ENCODE measurements at regions not wholly inside any gene's neighbourhood (a gene's known extent, or its start where the extent isn't known, plus 50 kb on each side); places are given as distances from the start of the nearest gene placed in this dataset.
"Not testable (repeated sequence)": the region's sequence is repeated elsewhere in the genome, so short reads cannot be mapped to it uniquely, and the experiment has no call there.

GRCh38 chr3:81998907-81999306, 237.5 kb upstream of the GBE1 start:
- ATAC-seq (replicated peaks in 1 of 4) (no peak), DNase-seq (no peak)
- H3K36me3 ChIP-seq (ENCODE audit: control insufficient read depth in 2 of 2, extremely low read depth in 1 of 2, insufficient read depth in 1 of 2, low read length in 1 of 2), result no peaks in the 10 kb centered on the region
- no CpG with 5 or more reads among the region's 3 CpGs for WGBS (ENCODE audit: insufficient coverage)
- no peaks in the 10 kb centered on the region for H3K4me1 Mint-ChIP-seq
- H3K4me3 Mint-ChIP-seq, result no peak overlapping the region
- H3K4me1 ChIP-seq (ENCODE audit: control insufficient read depth in 1 of 2, extremely low read depth in 1 of 2, insufficient read depth in 2 of 2, low read length in 2 of 2), result no peaks in the 10 kb centered on the region
- CTCF ChIA-PET, result no interaction called here
- no peaks in the 10 kb centered on the region for H3K36me3 Mint-ChIP-seq
- peaks cover 0 to 14% (median 0%) of the 10 kb centered on the region in 3 donors for H3K9me3 Mint-ChIP-seq
- H3K27me3 Mint-ChIP-seq, result no peaks in the 10 kb centered on the region
- no peak overlapping the region for H3K4me3 ChIP-seq (ENCODE audit: control insufficient read depth in 1 of 2, extremely low read depth in 1 of 2, low read length in 1 of 2)
- no peaks in the 10 kb centered on the region for H3K27me3 ChIP-seq (replicated peaks in 1 of 2; ENCODE audit: control insufficient read depth in 2 of 2, extremely low read depth in 1 of 2, insufficient read depth in 2 of 2, low read length in 1 of 2)
- H3K27ac Mint-ChIP-seq, result no peak overlapping the region
- H3K9me3 ChIP-seq, result no peaks in the 10 kb centered on the region
- no peak overlapping the region for H3K27ac ChIP-seq (ENCODE audit: low read length)
- POLR2A ChIA-PET, result no interaction called here

- H3K36me3 Mint-ChIP-seq, result no peaks in the 10 kb centered on the region
- no peaks in the 10 kb centered on the region for H3K4me1 ChIP-seq (ENCODE audit: control insufficient read depth in 1 of 2, extremely low read depth in 1 of 2, insufficient read depth in 2 of 2, low read length in 2 of 2)
- no peak overlapping the region for H3K4me3 Mint-ChIP-seq
- H3K4me3 ChIP-seq (ENCODE audit: control insufficient read depth in 1 of 2, extremely low read depth in 1 of 2, low read length in 1 of 2), result no peak overlapping the region
- no peaks in the 10 kb centered on the region for H3K9me3 ChIP-seq
- H3K4me1 Mint-ChIP-seq, result no peaks in the 10 kb centered on the region
- H3K27ac ChIP-seq (ENCODE audit: low read length), result no peak overlapping the region
- H3K27ac Mint-ChIP-seq, result no peak overlapping the region
- WGBS (ENCODE audit: insufficient coverage), result 50% methylated on average over 1 of the region's 2 CpGs
- ChIA-PET CTCF (no interaction called here), POLR2A (interaction anchor here in 1 of 2 donors (0.5 kb wide), 1 partner anchor 371 kb away, joined by 3 read pairs; no protein-coding TSS in a partner anchor)
- DNase-seq (no peak), ATAC-seq (replicated peaks in 1 of 4) (no peak)
- no peaks in the 10 kb centered on the region for H3K27me3 Mint-ChIP-seq
- H3K27me3 ChIP-seq (replicated peaks in 1 of 2; ENCODE audit: control insufficient read depth in 2 of 2, extremely low read depth in 1 of 2, insufficient read depth in 2 of 2, low read length in 1 of 2), result no peaks in the 10 kb centered on the region
- peaks cover 0 to 14% (median 0%) of the 10 kb centered on the region in 3 donors for H3K9me3 Mint-ChIP-seq
- no peaks in the 10 kb centered on the region for H3K36me3 ChIP-seq (ENCODE audit: control insufficient read depth in 2 of 2, extremely low read depth in 1 of 2, insufficient read depth in 1 of 2, low read length in 1 of 2)
Observed at GRCh38 chr3:81998139-81998755, 236.8 kb upstream of the GBE1 start.

GRCh38 chr3:81997390-81997789, 235.9 kb upstream of the GBE1 start:
- Histone ChIP-seq H3K9me3 (no peaks in the 10 kb centered on the region), H3K4me3 (ENCODE audit: control insufficient read depth in 1 of 2, extremely low read depth in 1 of 2, low read length in 1 of 2) (no peak overlapping the region), H3K4me1 (ENCODE audit: control insufficient read depth in 1 of 2, extremely low read depth in 1 of 2, insufficient read depth in 2 of 2, low read length in 2 of 2) (no peaks in the 10 kb centered on the region), H3K27ac (ENCODE audit: low read length) (no peak overlapping the region), H3K36me3 (ENCODE audit: control insufficient read depth in 2 of 2, extremely low read depth in 1 of 2, insufficient read depth in 1 of 2, low read length in 1 of 2) (no peaks in the 10 kb centered on the region), H3K27me3 (replicated peaks in 1 of 2; ENCODE audit: control insufficient read depth in 2 of 2, extremely low read depth in 1 of 2, insufficient read depth in 2 of 2, low read length in 1 of 2) (no peaks in the 10 kb centered on the region)
- Mint-ChIP-seq H3K27ac (no peak overlapping the region), H3K4me3 (no peak overlapping the region), H3K9me3 (peaks cover 0 to 14% (median 0%) of the 10 kb centered on the region in 3 donors), H3K36me3 (no peaks in the 10 kb centered on the region), H3K4me1 (no peaks in the 10 kb centered on the region), H3K27me3 (no peaks in the 10 kb centered on the region)
- POLR2A ChIA-PET, result no interaction called here
- no peak for DNase-seq
- CTCF ChIA-PET, result no interaction called here
- no CpG with 5 or more reads among the region's 2 CpGs for WGBS (ENCODE audit: insufficient coverage)
- ATAC-seq (replicated peaks in 1 of 4), result no peak

GRCh38 chr3:81995329-81995728, 233.9 kb upstream of the GBE1 start:
- Mint-ChIP-seq H3K9me3 (peaks cover 0 to 14% (median 0%) of the 10 kb centered on the region in 3 donors), H3K4me3 (no peak overlapping the region), H3K36me3 (no peaks in the 10 kb centered on the region), H3K4me1 (no peaks in the 10 kb centered on the region), H3K27me3 (no peaks in the 10 kb centered on the region), H3K27ac (no peak overlapping the region)
- Histone ChIP-seq H3K27me3 (replicated peaks in 1 of 2; ENCODE audit: control insufficient read depth in 2 of 2, extremely low read depth in 1 of 2, insufficient read depth in 2 of 2, low read length in 1 of 2) (no peaks in the 10 kb centered on the region), H3K4me3 (ENCODE audit: control insufficient read depth in 1 of 2, extremely low read depth in 1 of 2, low read length in 1 of 2) (no peak overlapping the region), H3K4me1 (ENCODE audit: control insufficient read depth in 1 of 2, extremely low read depth in 1 of 2, insufficient read depth in 2 of 2, low read length in 2 of 2) (no peaks in the 10 kb centered on the region), H3K9me3 (no peaks in the 10 kb centered on the region), H3K36me3 (ENCODE audit: control insufficient read depth in 2 of 2, extremely low read depth in 1 of 2, insufficient read depth in 1 of 2, low read length in 1 of 2) (no peaks in the 10 kb centered on the region), H3K27ac (ENCODE audit: low read length) (no peak overlapping the region)
- ChIA-PET CTCF (interaction anchor here in 1 of 2 donors (0.6 kb wide), 1 partner anchor 86 kb away, joined by 4 read pairs; no protein-coding TSS in a partner anchor), POLR2A (no interaction called here)
- 88% methylated on average over 1 of the region's 2 CpGs for WGBS (ENCODE audit: insufficient coverage)
- ATAC-seq (replicated peaks in 1 of 4) (no peak), DNase-seq (no peak)

- H3K4me3 Mint-ChIP-seq, result no peak overlapping the region
- no peaks in the 10 kb centered on the region for H3K36me3 Mint-ChIP-seq
- H3K27me3 Mint-ChIP-seq, result no peaks in the 10 kb centered on the region
- 67% methylated on average over 1 of the region's 2 CpGs for WGBS (ENCODE audit: insufficient coverage)
- no peaks in the 10 kb centered on the region for H3K9me3 ChIP-seq
- H3K36me3 ChIP-seq (ENCODE audit: control insufficient read depth in 2 of 2, extremely low read depth in 1 of 2, insufficient read depth in 1 of 2, low read length in 1 of 2), result no peaks in the 10 kb centered on the region
- POLR2A ChIA-PET, result no interaction called here
- H3K27ac ChIP-seq (ENCODE audit: low read length), result no peak overlapping the region
- no peak for ATAC-seq (replicated peaks in 1 of 4)
- no peak overlapping the region for H3K27ac Mint-ChIP-seq
- no peaks in the 10 kb centered on the region for H3K4me1 ChIP-seq (ENCODE audit: control insufficient read depth in 1 of 2, extremely low read depth in 1 of 2, insufficient read depth in 2 of 2, low read length in 2 of 2)
- peaks cover 0 to 3% (median 0%) of the 10 kb centered on the region in 3 donors for H3K9me3 Mint-ChIP-seq
- CTCF ChIA-PET, result no interaction called here
- DNase-seq, result no peak
- no peaks in the 10 kb centered on the region for H3K27me3 ChIP-seq (replicated peaks in 1 of 2; ENCODE audit: control insufficient read depth in 2 of 2, extremely low read depth in 1 of 2, insufficient read depth in 2 of 2, low read length in 1 of 2)
- H3K4me3 ChIP-seq (ENCODE audit: control insufficient read depth in 1 of 2, extremely low read depth in 1 of 2, low read length in 1 of 2), result no peak overlapping the region
- no peaks in the 10 kb centered on the region for H3K4me1 Mint-ChIP-seq
Observed at GRCh38 chr3:81989758-81990157, 228.3 kb upstream of the GBE1 start.

GRCh38 chr3:81989274-81989673, 227.8 kb upstream of the GBE1 start:
- no CpG with 5 or more reads among the region's 3 CpGs for WGBS (ENCODE audit: insufficient coverage)
- H3K4me1 Mint-ChIP-seq, result no peaks in the 10 kb centered on the region
- no peak overlapping the region for H3K4me3 Mint-ChIP-seq
- no peaks in the 10 kb centered on the region for H3K36me3 ChIP-seq (ENCODE audit: control insufficient read depth in 2 of 2, extremely low read depth in 1 of 2, insufficient read depth in 1 of 2, low read length in 1 of 2)
- peaks cover 0 to under 1% (median 0%) of the 10 kb centered on the region in 3 donors for H3K9me3 Mint-ChIP-seq
- ChIA-PET CTCF (no interaction called here), POLR2A (no interaction called here)
- no peaks in the 10 kb centered on the region for H3K4me1 ChIP-seq (ENCODE audit: control insufficient read depth in 1 of 2, extremely low read depth in 1 of 2, insufficient read depth in 2 of 2, low read length in 2 of 2)
- H3K36me3 Mint-ChIP-seq, result no peaks in the 10 kb centered on the region
- H3K27ac ChIP-seq (ENCODE audit: low read length), result no peak overlapping the region
- no peak overlapping the region for H3K27ac Mint-ChIP-seq
- no peaks in the 10 kb centered on the region for H3K9me3 ChIP-seq
- no peak for DNase-seq
- H3K27me3 Mint-ChIP-seq, result no peaks in the 10 kb centered on the region
- no peak overlapping the region for H3K4me3 ChIP-seq (ENCODE audit: control insufficient read depth in 1 of 2, extremely low read depth in 1 of 2, low read length in 1 of 2)
- no peaks in the 10 kb centered on the region for H3K27me3 ChIP-seq (replicated peaks in 1 of 2; ENCODE audit: control insufficient read depth in 2 of 2, extremely low read depth in 1 of 2, insufficient read depth in 2 of 2, low read length in 1 of 2)
- no peak for ATAC-seq (replicated peaks in 1 of 4)

GRCh38 chr3:81987412-81987811, 226.0 kb upstream of the GBE1 start:
- not testable (repeated sequence) for H3K4me1 ChIP-seq (ENCODE audit: control insufficient read depth in 1 of 2, extremely low read depth in 1 of 2, insufficient read depth in 2 of 2, low read length in 2 of 2); DNase-seq; H3K4me3 Mint-ChIP-seq; H3K4me3 ChIP-seq (ENCODE audit: control insufficient read depth in 1 of 2, extremely low read depth in 1 of 2, low read length in 1 of 2); H3K36me3 ChIP-seq (ENCODE audit: control insufficient read depth in 2 of 2, extremely low read depth in 1 of 2, insufficient read depth in 1 of 2, low read length in 1 of 2); H3K27me3 ChIP-seq (replicated peaks in 1 of 2; ENCODE audit: control insufficient read depth in 2 of 2, extremely low read depth in 1 of 2, insufficient read depth in 2 of 2, low read length in 1 of 2); H3K36me3 Mint-ChIP-seq; H3K9me3 ChIP-seq; H3K4me1 Mint-ChIP-seq; ATAC-seq (replicated peaks in 1 of 4); H3K27me3 Mint-ChIP-seq; H3K27ac ChIP-seq (ENCODE audit: low read length); H3K9me3 Mint-ChIP-seq; H3K27ac Mint-ChIP-seq
- ChIA-PET CTCF (interaction anchor here (0.6 to 0.7 kb wide), 2 partner anchors 24 to 628 kb away, joined by 4 to 10 read pairs; no protein-coding TSS in a partner anchor), POLR2A (interaction anchor here in 1 of 2 donors (0.6 kb wide), 1 partner anchor 155 kb away, joined by 4 read pairs; no protein-coding TSS in a partner anchor)
- 90% methylated on average over 9 of the region's 11 CpGs for WGBS (ENCODE audit: insufficient coverage)
